ENCODE measurements at regions not wholly inside any gene's neighbourhood (a gene's known extent, or its start where the extent isn't known, plus 50 kb on each side); places are given as distances from the start of the nearest gene placed in this dataset.
"Not testable (repeated sequence)": the region's sequence is repeated elsewhere in the genome, so short reads cannot be mapped to it uniquely, and the experiment has no call there.

DNA sequence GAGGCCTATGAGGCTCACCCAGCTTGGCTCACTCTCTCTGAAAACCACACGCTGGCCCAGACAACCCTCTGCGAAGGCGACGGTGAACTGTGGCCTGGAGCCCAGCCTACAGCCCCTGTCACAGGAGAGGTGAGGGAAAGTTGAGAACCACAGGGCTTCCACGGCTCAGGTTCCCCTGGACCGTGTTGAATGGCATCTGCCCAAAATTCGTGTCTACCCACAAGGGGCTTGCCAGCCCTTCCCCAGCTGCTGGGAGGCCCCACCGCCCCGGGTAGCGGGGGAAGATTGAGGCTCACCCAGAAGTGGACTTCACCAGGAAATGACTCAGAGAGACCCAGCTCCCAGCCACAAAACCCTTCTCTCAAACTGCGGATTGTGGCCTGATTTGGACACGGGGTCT is 197.1 kb downstream of the CTTN start:
- no peak for DNase-seq

DNA sequence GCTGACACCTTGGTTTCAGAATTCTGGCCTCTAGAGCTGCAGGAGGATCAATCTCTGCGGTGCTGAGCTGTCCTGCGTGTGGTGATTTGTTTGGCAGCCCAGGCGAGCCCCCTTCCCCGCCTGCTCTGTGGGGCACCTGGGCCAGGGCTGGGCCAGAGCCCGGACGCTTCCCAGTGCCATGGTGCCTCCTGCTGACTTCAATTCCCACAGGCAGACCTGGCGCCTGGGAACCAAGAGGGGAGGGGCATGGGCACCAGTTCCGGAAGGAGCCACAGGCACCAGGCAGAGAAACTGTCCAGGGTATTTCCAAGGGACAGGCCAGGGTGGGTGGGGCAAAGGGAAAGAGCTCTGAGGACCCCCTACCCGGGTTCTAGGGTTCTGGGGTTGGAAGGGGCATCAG is 197.8 kb downstream of the CTTN start:
- no peak for DNase-seq

DNA sequence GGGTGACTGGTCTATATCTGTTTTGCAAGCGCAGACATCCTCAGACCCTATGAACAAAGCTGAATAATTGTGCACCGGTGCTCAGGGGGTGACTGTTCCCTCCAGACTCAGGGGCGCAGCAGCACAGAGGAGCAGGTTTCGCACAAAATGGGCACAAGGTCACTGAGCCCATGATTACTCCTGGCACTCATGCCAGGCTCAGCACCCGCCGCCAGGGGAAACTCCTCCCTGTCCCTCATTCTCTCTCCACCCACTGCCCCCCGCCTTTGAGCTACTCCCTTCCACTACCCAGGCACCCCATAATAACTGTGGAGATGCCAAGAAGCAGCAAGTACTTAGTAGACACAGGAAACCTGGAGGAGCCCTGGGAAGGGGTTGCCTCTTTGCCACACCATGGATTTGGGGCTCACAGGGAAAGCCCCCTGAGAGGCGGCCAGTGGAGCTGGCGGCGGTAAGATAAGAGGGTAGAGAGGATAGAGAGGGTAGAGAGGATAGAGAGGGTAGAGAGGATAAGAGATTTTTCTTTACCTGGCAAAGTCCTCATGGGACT is 198.8 kb downstream of the CTTN start:
- DNase-seq = no peak

DNA sequence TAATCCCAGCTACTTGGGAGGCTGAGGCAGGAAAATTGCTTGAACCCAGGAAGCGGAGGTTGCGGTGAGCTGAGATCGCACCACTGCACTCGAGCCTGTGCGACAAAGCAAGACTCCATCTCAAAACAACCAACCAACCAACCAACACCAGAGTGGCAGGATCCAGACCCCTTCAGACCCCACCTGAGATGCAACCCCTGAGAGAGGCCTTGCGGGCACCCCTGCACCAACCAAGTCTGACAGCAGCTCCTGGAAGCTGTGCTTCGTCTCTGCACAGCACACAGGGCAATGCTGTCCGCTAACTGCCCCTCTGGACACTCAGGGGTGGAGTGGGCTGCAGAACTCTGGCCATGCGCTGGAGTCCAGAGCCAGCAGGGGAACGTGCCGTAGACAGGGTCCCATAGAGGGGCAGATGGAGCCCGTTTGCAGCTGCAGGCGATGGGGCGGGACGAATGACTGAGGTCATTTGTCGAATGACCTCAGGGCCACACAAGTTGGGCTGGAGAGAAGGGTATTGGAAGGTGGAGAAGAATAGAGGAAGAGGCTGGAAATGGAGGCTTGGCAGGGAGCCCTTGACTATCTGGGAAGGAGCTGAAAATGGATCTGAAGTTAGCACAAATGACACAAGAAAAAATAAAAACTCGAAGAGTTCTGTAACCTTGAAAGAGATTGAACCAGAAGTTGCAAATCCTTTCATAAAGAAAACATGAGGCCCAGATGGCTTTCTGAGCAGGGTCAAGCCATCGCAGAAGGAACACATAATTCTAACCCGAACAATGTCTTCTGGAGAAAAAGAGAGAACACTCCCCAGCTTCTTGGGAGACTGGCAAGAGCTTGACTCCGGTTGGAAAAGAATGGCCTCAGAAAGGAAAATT is 199.7 kb downstream of the CTTN start:
- DNase-seq = no peak

DNA sequence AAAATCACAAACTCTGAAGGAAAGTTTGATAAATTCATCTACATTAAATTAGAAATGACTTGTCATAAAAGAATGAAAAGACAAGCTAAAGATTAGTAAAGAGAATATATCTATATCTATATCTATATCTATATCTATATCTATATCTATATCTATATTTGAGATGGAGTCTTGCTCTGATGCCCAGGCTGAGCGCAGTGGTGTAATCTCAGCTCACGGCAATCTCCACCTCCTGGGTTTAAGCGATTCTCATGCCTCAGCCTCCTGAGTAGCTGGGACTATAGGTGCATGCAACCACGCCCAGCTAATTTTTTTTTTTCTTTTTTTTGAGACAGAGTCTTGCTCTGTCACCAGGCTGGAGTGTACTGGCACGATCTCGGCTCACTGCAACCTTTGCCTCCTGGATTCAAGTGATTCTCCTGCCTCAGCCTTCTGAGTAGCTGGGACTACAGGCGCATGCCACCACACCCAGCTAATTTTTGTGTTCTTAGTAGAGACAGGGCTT is 202.6 kb downstream of the CTTN start:
- DNase-seq = not testable (repeated sequence)

DNA sequence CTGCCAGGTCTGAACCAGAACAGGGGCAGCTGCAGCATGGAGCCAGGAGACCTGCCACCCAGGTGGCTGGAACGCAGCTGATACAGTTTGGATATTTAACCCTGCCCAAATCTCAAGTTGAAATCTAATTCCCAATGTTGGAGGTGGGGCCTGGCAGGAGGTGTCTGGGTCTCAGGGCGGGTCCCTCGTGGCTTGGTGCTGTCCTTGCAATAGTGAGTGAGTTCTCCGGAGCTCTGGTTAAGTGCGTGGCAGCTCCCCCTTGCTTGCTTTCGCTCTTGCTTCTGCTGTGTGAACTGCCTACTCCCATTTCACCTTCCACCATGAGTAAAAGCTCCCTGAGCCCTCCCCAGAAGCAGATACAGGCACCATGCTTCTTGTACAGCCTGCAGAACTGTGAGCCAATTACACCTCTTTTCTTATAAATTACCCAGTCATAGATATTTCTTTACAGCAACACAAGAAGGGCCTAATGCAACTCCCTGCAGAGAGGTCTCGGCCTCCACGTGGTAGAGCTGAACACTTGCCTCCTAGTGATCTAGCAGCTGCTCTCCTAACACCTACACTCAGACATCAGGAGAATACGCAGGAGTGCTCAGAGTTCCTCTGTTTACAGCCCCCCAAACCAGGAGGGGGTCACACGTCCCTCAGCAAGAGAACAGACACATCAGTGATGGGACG is 203.7 kb downstream of the CTTN start:
- no peak for DNase-seq

DNA sequence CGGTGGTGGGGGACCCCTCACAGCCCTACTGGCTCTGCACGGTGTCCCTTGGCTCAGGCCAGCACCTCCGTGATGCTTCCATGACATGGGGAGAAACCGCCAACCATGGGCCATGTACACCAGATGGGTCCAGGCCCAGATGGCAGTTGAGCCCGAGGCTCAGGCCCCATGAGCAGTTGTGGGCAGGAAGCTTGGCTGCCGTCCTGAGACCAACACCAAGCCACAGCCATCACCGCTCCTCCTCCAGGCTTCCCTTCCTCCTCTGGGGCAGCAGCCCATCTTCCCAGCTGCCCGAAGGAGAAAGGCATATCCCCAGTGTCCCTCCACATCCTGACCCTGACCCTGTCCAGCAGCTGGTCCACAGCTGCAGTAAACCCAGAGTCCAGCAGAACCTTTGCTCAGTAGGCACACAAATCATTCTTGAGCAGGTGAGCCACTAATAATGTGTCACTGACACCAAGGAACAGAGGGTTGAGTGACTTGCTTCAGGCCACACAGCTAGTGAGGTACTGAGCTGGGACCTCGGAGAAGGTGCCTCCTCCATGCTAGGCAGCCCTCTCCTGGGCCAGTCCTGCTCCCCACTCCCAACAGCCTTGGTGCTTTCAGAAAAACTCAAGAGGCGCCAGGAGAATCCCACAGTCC is 204.9 kb downstream of the CTTN start:
- DNase-seq = no peak

DNA sequence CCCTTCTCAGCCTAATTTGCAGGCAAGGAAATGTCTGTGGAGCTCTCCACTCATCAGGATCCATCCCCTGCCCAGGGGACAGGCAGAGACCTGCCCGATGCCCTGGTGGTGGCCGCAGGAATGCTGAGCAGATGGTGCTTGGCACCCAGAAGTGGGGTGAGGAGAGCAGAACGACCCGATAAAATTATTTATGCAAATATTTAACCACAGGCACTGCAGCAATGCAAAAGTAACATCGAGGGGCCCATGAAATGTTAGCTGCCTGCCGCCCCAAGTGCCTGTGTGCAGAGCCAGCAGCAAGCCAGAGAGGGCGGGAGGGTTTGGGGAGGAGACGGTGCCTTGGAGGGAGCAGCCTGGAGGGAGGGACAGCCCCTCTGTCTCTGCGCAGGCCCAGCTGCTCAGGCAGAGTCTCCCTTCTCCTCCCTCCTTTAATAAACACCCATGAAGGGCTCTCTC is 205.5 kb downstream of the CTTN start:
- DNase-seq = no peak

DNA sequence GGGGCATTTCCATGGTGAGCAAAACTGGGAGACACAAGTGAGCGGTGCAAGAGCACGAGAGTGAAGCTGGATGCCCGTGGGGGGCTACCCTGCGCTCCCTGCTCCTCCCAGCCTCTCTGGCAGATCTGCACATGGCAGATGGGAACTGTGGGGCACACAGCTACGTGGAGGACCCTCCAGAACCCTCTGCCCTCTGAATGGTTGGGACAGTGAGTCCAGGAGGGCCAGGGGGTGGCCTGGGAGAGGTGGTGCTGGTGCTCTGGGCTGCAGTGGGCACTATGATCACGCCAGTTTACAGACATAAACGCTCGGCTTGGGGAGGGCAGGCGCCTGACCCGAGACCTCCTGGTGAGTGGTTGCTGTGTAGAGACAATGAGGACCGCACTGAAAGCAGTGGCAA is 205.9 kb downstream of the CTTN start:
- DNase-seq = no peak

DNA sequence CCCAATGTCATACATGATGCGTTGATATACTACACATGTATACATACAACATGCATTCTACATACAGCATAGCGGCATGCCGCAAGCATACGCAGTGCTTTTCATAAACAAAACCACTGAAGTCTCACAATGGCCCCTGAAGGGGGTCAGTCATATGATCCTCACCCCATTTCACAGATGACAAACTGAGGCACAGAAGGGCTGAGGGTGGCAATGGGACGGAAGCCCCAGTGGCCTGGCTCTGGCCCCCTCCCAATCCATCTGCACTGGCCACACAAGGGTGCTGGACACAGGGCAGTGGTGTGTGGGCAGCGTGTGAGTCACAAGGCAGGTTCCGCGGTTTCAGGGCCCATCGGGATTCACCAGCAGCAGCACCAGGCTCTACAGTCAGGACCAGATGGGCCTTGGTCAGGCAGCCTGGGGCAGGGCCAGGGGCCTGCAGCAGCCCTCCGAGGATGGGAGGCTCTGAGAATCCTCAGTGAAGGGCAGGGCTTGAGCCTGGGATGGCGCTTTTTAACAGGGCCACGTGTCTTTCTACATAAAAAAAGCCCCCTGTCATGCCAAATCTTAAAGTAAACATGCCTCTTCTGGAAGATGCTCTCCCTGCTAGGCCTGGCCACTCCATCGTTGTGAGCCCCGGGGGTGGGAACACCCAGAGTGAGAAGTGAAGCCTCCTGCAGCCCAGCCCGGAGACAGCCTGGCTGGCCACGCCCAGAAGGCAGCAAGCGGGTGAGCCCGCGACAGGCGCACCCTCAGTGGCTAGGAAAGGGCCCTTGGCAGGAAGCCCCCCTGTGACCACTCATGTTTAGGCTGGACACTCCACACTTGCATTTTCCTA is 206.5 kb downstream of the CTTN start:
- DNase-seq = no peak

DNA sequence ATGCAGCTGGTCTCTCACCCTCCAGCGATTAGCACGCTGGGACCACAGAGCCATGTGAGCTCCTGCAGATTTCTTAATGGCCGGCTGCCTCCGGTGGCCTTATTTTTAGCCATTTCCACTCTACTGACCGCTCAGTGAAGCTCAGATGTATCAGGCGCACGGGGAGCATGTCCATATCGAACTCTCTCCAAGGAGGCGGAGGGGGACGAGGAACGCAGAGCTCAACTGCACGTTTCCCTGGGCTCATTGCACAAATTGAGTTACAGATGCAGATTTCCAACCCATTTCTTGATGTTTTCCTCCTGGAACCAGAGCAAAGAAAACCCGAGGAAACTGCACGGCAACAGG is 207.1 kb downstream of the CTTN start:
- no peak for DNase-seq

DNA sequence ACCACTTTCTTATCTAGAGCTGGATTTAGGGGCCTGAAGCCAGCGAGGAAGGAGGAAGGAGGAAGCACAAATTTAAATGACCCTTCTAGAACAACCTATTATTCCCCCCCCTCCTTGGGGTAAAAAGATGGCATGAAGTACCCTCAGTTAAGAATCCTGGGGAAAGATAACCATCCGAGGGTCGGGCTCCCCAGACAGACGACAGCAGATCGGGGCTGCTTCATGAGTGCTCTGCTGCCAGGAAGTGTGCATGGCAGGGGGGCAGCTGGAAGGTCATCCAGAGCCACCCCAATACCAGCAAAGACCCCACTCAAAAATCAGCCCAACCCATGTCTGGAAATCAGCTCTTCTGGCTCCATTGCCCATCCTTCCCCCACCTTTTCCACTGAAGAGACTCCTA is 207.5 kb downstream of the CTTN start:
- DNase-seq = no peak

DNA sequence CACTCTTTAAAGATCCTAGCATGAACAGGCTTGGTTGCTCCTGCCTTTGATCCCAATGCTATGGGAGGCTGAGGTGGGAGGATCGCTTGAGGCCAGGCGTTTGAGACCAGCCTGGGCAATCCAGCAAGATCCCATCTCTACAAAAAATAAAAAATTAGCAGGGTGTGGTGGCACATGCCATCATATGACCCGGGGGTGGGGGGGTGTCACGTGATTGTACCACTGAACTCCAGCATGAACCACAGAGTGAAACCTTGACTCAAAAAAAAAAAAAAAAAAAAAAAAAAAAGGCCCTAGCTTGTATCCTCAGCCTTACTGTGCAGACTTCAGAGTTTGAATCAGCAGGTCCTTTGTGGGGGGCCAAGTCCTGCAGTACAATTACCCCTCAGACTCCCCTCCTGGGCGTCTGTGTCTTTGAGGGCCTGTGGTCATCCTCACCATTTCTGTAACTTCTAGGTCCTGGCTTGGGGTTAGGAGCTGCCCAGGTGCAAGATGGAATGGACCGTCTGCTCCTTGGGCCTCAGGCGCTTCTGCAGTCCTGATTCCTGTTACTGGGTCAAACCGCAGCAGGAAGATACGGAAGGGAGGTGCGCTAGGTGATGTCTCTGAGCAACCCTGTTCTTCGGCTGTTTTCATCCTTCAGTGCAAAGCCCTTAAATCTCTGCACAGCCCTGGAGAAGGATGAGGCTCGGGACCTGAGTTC is 208.1 kb downstream of the CTTN start:
- no peak for DNase-seq

DNA sequence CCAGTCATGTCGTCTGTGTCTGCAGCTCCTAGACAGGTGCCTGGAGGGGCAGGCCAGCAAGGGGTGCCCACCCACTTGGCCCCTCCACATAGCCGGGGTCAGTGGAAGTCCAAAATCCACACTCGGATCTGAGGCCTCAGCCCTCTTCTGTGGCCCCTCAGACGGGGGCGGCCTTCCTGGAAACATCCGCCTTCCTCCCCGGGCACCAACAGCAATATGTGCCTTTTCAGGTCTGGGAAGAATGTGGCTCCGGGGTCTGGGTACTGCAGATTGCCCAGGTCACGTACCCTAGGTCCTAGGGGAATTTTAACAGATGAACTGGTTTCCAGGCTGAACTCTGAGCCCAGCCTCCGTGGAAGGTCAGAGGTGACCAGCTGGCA is 208.6 kb downstream of the CTTN start:
- no peak for DNase-seq

DNA sequence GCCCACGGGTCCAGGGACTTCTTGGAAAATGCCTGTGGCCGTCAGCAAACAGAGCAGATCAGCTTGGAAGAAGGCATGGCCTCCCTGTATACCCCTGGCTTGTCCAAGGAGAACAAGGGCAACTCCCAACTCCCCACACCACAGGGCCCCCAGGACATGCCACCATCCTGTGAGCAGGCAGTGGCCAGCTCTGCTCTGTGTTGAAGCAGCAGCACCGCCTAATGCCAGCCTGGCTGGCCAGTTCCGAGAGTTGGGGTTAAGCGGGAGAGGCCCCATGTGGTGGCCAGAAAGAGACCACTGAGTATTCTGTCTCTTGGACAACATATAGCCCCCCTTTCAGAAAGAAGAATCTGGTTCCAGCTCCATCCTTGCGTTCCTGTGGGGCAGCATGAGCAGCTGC is 209.2 kb downstream of the CTTN start:
- DNase-seq = no peak

DNA sequence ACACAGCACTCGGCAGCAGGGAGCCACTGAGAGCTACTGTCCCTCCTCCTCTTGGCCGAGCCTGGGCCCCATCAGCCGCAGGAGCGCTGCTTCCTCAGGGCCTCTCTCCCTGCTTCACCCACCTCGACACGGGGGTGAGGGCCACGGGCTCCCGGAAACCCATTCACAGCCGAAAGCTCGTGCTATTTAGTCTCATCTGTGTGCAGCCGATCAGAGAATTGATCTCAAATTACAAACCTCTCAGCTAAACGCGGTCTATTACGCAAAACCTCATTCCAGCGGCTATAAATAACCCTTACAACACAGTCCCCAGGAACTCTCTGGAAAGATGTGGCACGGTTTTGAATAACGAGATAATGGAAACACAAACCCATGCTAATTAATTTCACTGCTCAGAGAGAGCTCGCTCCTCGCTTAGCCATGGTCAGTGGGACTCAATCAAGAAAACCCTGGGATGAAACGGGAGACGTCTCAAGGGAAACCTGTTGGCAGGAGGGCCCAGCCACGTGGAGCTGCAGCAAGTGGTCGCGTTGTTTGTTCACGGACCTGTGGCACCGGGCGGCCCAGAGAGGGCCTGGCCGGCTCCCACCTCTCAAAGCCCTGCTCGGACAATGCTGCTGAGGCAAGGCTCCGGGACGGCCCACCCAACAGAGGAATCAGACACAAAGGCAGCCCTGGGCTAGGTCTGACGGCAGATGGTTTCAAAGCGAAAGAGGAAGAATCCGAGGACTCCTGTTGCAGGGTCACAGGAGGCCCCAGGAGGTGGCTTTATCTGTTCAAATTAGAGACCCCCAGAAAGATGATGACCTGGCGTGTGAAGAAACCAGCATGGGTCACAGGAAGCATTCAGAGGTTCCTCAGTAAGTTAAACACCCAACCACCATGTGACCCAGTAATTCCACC is 210.5 kb downstream of the CTTN start:
- no peak for DNase-seq

DNA sequence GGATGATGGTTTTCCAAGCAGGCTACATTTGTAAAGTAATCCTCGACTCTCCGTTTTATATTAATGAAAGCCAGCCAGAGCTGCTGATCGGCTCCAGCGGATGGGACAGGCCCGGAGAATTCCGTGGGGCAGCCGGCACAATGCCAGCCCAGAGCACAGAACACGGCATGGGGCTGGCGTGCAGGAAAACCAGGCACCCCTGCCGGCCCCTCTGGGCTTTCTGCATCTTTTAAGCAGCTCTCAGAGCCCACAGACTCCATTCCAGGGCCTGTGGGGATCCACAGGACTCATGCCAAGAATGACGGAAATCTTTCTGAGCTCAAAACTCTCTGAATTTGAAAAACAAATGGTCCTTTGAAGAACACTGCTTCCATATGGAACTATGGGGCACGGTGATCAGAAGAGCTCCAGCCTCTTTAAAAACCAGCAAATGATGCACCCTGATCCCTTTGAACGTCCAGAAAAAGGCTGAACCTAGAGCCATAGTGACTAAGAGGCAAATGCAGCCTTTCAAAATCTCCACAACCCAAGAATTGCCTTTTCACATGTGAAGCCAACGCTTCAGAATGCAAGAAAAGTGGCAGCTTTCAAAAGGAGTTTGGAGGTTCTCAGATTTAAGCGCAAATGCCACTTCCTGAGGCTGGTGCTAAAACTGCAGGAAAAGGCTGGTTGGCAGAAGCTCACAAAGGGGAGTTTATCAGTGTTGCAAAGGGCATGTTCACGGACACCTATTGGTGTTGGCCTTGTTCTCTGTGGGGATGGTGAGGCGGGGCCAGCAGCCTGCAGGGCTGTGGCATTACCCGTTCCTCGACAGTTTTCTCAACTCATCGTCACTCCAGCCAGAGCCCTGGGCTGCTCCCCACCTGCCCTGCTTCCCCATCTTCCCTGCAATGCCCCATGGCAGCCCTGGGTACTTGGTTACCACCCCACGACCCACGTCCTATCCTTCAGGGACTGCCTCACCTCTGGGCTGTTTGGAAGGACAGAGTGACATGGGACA is 212.5 kb downstream of the CTTN start:
- DNase-seq = no peak

DNA sequence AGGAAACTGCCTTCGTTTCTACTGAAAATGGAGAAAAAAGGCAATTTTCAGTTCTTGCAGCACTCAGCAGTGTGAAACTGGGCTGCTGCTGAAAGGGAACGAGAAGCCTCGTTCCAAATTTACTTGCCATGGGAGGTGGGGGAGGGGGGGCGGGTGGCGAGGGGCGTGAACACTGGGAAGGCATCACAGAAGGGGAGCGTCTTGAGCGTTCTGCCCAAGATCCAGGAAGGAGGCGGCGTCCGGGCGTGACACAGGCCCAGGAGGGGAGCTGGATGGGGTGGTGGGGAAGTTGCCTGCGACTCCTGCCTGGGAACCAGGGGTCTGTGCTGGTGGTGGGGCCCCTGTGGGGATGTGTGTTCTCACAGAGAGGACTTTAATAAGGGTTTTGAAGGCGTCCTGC is 213.5 kb downstream of the CTTN start:
- no peak for DNase-seq

DNA sequence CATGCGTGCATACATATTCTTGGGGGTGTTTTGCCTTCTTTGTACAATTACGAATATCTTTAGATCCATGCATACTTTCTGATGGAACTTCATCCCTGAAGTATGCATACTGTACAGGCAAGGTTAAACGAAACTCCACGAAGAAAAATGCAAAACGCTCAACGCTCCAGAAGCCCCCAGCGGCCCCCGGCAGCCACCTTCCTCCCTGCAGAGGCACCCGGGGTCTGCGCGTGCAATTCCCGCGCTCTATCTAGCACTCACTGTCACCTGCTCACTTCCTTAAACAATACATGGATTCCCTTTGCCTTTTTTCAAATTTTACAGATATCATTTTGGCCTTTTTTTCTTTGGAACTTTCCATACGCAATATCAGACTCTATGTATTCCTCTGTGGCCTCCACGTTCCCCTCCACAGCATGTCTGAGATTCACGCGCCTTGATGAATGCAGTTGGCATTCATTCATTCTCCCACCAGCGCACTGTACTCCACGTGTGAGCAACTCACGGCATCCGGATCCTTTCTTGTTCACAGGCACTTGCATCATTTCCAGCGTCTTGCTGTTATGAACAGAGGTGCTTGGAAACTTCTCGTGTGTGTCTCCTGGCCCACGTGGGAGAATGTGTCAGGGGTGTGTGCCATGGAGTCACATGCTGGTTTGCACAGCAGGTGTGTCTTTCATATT is 214.3 kb downstream of the CTTN start:
- no peak for DNase-seq

Measured in CD4-positive, alpha-beta T cell treated with Interferon alpha-2 for 1 hour (primary cell).